Ascending aorta (tissue), 2 donors: ENCODE measurements at regions not wholly inside any gene's neighbourhood (a gene's known extent, or its start where the extent isn't known, plus 50 kb on each side); places are given as distances from the start of the nearest gene placed in this dataset.

ENCODE experiments used
- DNase-seq, 2 donors: peaks; one replicate each; pipeline ENCODE4 v3.0.0-alpha.2; 2019; ENCODE audit warnings: low spot score in 2 of 2
- H3K27ac ChIP-seq, 2 donors: fragments of 200-600 bp; sonication (generic); one replicate each; pipeline ENCODE4 v1.5.1; 2016 to 2017; ENCODE audit warnings: mild to moderate bottlenecking in 1 of 2
- H3K27me3 ChIP-seq: fragments of 200-600 bp; sonication (generic); one replicate; pipeline ENCODE4 v1.5.1; 2017
- H3K36me3 ChIP-seq, 2 donors: fragments of 200-600 bp; sonication (generic); one replicate each; pipeline ENCODE4 v1.5.1; 2016
- H3K4me1 ChIP-seq, 2 donors: fragments of 200-600 bp; sonication (generic); one replicate each; pipeline ENCODE4 v1.5.1; 2016 to 2017; ENCODE audit warnings: mild to moderate bottlenecking in 1 of 2
- H3K4me3 ChIP-seq, 2 donors: fragments of 200-600 bp; sonication (generic); one replicate each; pipeline ENCODE4 v1.5.1; 2016 to 2017; ENCODE audit warnings: mild to moderate bottlenecking in 1 of 2
- H3K9me3 ChIP-seq, 2 donors: fragments of 200-600 bp; sonication (generic); one replicate each; pipeline ENCODE4 v1.5.1; 2016
- CTCF ChIP-seq, 3 experiments: fragments of 200-600 bp in 2 of 3; fragments of 450-650 bp in 1 of 3; sonication (generic) in 2 of 3; IDR thresholded peaks; one replicate each; pipeline ENCODE4 v1.5.1; 2016 to 2019; ENCODE audit warnings: antibody characterized with exemption in 3 of 3, mild to moderate bottlenecking in 1 of 3, moderate library complexity in 1 of 3
- intact Hi-C: fragments of 100-400 bp; cut with DNase I; formaldehyde crosslinking; loops from one replicate; pipeline ENCODE4 v1.15.1; 2023

GRCh38 chr12:77366616-77367015 lies 301.2 kb upstream of the E2F7 start:
- no peak for TF ChIP-seq CTCF (IDR thresholded peaks at IDR 0.05)

DNA sequence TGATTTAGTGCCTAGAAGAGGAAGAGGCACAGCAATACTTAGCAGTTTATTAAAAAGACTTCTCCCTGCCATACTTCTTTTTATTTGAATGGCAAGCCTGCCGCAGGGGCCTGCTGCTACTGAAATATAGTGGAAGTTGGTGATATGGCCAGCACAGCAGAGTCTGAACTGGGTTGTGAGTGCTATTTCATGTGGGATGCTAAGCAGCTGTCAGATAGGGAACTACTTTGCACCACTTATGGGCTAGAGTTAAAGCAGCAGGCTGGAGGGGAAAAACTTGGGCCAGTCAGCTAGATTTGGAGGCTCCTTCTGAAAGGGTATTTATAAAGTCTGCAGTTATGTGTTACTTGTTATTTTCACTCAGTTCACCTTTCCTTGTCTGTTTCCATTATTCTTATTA lies 299.0 kb upstream of the E2F7 start:
- no peak for DNase-seq
- Histone ChIP-seq H3K9me3 (no peaks in the 10 kb centered on the region), H3K4me3 (no peak overlapping the region), H3K4me1 (no peaks in the 10 kb centered on the region), H3K27me3 (no peaks in the 10 kb centered on the region), H3K27ac (no peak overlapping the region), H3K36me3 (no peaks in the 10 kb centered on the region)
- TF ChIP-seq CTCF (IDR thresholded peaks at IDR 0.05), result no peak
- intact Hi-C loops, result no loop called here

More at GRCh38 chr12:77366616-77367015, 301.2 kb upstream of the E2F7 start:
- no peak overlapping the region for H3K27ac ChIP-seq
- DNase-seq, result no peak
- no peaks in the 10 kb centered on the region for H3K9me3 ChIP-seq
- no peaks in the 10 kb centered on the region for H3K27me3 ChIP-seq
- no peak overlapping the region for H3K4me3 ChIP-seq
- no peaks in the 10 kb centered on the region for H3K4me1 ChIP-seq
- intact Hi-C loops, result no loop called here
- no peaks in the 10 kb centered on the region for H3K36me3 ChIP-seq

DNA sequence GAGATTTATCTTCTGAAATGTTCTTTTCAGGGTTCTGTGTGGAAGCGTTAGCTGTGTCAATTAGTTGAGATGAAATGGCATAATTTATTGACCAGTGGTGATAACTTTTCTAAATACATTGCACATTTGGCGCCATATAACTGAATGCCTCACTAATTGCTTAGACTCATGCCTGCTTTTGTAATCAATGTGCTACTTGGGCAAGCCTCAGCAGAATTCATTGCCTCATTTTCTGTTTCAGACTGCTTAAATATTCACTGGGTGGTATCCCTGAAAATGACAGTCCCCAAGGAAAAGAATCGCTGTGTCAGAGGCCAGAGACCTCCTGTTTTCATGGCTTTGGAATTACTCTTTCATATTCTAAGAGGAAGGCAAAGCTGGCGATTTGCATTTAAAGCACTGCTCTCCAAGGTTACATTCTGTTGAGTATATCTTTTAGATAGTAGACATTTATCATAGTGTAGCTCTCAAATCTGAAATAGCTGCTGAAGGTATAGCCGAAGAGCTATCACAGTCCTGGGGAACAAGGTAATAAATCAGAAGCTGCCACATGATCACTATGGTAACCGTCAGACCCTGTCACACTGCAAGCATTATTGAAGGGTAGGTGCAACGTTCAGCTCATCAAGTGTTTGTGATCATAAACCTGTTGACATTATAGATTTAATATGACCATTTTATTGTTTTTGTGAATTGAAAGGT lies 297.3 kb upstream of the E2F7 start:
- H3K36me3 ChIP-seq, result no peaks in the 10 kb centered on the region
- H3K4me1 ChIP-seq, result no peaks in the 10 kb centered on the region
- H3K27ac ChIP-seq, result no peak overlapping the region
- H3K9me3 ChIP-seq, result no peaks in the 10 kb centered on the region
- no peak overlapping the region for H3K4me3 ChIP-seq
- no peak for DNase-seq
- TF ChIP-seq CTCF (IDR thresholded peaks at IDR 0.05), result no peak
- no peaks in the 10 kb centered on the region for H3K27me3 ChIP-seq
- intact Hi-C loops, result no loop called here

- no peak for DNase-seq
- intact Hi-C loops, result no loop called here
- Histone ChIP-seq H3K9me3 (no peaks in the 10 kb centered on the region), H3K36me3 (no peaks in the 10 kb centered on the region), H3K27me3 (no peaks in the 10 kb centered on the region), H3K27ac (no peak overlapping the region), H3K4me3 (no peak overlapping the region), H3K4me1 (no peaks in the 10 kb centered on the region)
- no peak for TF ChIP-seq CTCF (IDR thresholded peaks at IDR 0.05)
Observed at GRCh38 chr12:77357655-77358054, 292.3 kb upstream of the E2F7 start.

DNA sequence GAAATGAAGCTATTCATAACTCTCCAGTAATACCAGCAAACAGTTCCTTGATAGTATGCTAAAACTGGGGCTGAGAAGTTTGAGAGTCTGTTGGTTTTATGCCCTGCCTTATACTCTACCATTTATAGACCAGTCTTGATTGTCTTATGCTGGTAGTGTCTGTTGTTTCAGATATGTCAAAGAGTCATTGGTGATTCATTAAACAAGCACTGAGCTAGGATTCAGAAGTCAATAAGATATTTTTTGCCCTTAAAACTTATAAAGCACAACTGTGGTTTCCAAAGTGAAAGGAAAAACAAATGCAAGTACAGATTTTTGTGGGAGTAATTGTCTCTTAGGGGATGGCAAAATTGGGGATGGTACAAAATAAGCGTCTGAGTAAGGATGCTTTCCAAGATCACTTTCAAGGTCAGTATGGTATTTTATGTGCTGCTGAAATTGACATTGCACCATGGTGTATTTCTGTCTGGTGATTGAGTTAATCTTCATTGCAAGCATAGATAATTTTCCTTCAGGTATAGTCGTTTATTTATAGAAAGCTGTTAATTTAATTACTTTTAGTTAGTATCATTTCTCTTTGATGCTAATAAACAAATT lies 289.5 kb upstream of the E2F7 start:
- H3K36me3 ChIP-seq, result no peaks in the 10 kb centered on the region
- no peaks in the 10 kb centered on the region for H3K27me3 ChIP-seq
- no peak for DNase-seq
- intact Hi-C loops, result no loop called here
- no peak overlapping the region for H3K27ac ChIP-seq
- no peak overlapping the region for H3K4me3 ChIP-seq
- no peaks in the 10 kb centered on the region for H3K4me1 ChIP-seq
- no peaks in the 10 kb centered on the region for H3K9me3 ChIP-seq
- no peak for TF ChIP-seq CTCF (IDR thresholded peaks at IDR 0.05)
